ENCODE measurements at regions not wholly inside any gene's neighbourhood (a gene's known extent, or its start where the extent isn't known, plus 50 kb on each side); places are given as distances from the start of the nearest gene placed in this dataset.

DNA sequence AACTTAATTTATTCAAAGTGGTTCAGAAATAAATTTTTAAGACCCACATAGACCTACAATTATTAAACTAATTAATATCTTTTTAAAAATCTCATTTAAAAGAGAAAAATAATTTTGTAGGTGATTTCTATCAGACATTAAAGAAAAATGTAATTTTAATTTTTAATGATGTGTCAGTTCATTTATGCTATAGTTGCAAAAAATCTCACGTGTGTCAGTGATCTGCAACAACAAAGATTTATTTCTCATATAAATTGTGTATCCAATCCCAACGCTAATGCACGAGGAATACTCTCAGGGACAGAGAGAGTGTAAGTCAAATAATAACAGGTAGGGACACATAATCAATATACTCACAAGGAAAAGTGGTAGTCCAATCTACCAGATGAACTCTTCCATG is 456.6 kb upstream of the CCDC54 start:
- H3K79me2 ChIP-seq (replicated peaks; ENCODE audit: insufficient read depth) = no peaks in the 10 kb centered on the region
- no peak overlapping the region for H3K4me3 ChIP-seq
- no peaks in the 10 kb centered on the region for H3K9me3 Mint-ChIP-seq
- ATAC-seq (no peak), DNase-seq (ENCODE audit: low spot score) (no peak)
- H2AFZ ChIP-seq = no peak overlapping the region
- no peaks in the 10 kb centered on the region for H4K20me1 ChIP-seq (replicated peaks; ENCODE audit: insufficient read depth)
- H3K4me1 ChIP-seq (ENCODE audit: insufficient read depth) = peaks cover 18% of the 10 kb centered on the region
- no peak overlapping the region for H3K4me2 ChIP-seq
- H3K36me3 ChIP-seq (ENCODE audit: insufficient read depth) = no peaks in the 10 kb centered on the region
- no peak overlapping the region for H3K4me3 Mint-ChIP-seq
- H3K4me1 Mint-ChIP-seq = peaks cover 4% of the 10 kb centered on the region; the same call in 2 of the 3 replicates
- H3K9me2 ChIP-seq (ENCODE audit: insufficient read depth) = 0 out of 2 replicates have a peak, but pooled peaks cover 3% of the 10 kb centered on the region
- H3F3A ChIP-seq (replicated peaks; ENCODE audit: low read depth) = no peaks in the 10 kb centered on the region
- H3K27me3 ChIP-seq (ENCODE audit: insufficient read depth) = no peaks in the 10 kb centered on the region
- H3K27me3 Mint-ChIP-seq (ENCODE audit: insufficient read depth, low read depth, poor library complexity) = peaks cover 1% of the 10 kb centered on the region
- H3K27ac Mint-ChIP-seq = no peak overlapping the region
- TF ChIP-seq, protein P1, sequence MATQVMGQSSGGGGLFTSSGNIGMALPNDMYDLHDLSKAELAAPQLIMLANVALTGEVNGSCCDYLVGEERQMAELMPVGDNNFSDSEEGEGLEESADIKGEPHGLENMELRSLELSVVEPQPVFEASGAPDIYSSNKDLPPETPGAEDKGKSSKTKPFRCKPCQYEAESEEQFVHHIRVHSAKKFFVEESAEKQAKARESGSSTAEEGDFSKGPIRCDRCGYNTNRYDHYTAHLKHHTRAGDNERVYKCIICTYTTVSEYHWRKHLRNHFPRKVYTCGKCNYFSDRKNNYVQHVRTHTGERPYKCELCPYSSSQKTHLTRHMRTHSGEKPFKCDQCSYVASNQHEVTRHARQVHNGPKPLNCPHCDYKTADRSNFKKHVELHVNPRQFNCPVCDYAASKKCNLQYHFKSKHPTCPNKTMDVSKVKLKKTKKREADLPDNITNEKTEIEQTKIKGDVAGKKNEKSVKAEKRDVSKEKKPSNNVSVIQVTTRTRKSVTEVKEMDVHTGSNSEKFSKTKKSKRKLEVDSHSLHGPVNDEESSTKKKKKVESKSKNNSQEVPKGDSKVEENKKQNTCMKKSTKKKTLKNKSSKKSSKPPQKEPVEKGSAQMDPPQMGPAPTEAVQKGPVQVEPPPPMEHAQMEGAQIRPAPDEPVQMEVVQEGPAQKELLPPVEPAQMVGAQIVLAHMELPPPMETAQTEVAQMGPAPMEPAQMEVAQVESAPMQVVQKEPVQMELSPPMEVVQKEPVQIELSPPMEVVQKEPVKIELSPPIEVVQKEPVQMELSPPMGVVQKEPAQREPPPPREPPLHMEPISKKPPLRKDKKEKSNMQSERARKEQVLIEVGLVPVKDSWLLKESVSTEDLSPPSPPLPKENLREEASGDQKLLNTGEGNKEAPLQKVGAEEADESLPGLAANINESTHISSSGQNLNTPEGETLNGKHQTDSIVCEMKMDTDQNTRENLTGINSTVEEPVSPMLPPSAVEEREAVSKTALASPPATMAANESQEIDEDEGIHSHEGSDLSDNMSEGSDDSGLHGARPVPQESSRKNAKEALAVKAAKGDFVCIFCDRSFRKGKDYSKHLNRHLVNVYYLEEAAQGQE (IDR thresholded peaks at IDR 0.05; ENCODE audit: unreplicated experiment) = no peak
- TF ChIP-seq, protein P2, sequence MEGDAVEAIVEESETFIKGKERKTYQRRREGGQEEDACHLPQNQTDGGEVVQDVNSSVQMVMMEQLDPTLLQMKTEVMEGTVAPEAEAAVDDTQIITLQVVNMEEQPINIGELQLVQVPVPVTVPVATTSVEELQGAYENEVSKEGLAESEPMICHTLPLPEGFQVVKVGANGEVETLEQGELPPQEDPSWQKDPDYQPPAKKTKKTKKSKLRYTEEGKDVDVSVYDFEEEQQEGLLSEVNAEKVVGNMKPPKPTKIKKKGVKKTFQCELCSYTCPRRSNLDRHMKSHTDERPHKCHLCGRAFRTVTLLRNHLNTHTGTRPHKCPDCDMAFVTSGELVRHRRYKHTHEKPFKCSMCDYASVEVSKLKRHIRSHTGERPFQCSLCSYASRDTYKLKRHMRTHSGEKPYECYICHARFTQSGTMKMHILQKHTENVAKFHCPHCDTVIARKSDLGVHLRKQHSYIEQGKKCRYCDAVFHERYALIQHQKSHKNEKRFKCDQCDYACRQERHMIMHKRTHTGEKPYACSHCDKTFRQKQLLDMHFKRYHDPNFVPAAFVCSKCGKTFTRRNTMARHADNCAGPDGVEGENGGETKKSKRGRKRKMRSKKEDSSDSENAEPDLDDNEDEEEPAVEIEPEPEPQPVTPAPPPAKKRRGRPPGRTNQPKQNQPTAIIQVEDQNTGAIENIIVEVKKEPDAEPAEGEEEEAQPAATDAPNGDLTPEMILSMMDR (conservative IDR thresholded peaks at IDR 0.05; ENCODE audit: low read depth in 2 of 2) = no peak
- TF ChIP-seq NANOG (IDR thresholded peaks at IDR 0.05; ENCODE audit: borderline replicate concordance) (no peak), POLR2AphosphoS5 (IDR thresholded peaks at IDR 0.05; ENCODE audit: low read depth) (no peak), ZNF462 (CRISPR knock-in tag; IDR thresholded peaks at IDR 0.05) (no peak), EZH2phosphoT487 (IDR thresholded peaks at IDR 0.05; ENCODE audit: unreplicated experiment) (no peak), ZNF114 (CRISPR knock-in tag; IDR thresholded peaks at IDR 0.05) (no peak), ZNF331 (CRISPR knock-in tag; IDR thresholded peaks at IDR 0.05; ENCODE audit: low read depth) (no peak), JUNB (IDR thresholded peaks at IDR 0.05; ENCODE audit: unreplicated experiment) (no peak), STAT1 (IDR thresholded peaks at IDR 0.05; ENCODE audit: unreplicated experiment) (no peak), EZH2 (IDR thresholded peaks at IDR 0.05; ENCODE audit: low read depth, unreplicated experiment) (no peak), CREB1 (CRISPR knock-in tag; IDR thresholded peaks at IDR 0.05; ENCODE audit: low read depth) (no peak)
- TF ChIP-seq, protein P3, sequence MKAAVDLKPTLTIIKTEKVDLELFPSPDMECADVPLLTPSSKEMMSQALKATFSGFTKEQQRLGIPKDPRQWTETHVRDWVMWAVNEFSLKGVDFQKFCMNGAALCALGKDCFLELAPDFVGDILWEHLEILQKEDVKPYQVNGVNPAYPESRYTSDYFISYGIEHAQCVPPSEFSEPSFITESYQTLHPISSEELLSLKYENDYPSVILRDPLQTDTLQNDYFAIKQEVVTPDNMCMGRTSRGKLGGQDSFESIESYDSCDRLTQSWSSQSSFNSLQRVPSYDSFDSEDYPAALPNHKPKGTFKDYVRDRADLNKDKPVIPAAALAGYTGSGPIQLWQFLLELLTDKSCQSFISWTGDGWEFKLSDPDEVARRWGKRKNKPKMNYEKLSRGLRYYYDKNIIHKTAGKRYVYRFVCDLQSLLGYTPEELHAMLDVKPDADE (IDR thresholded peaks at IDR 0.05) = no peak
- H3K36me3 Mint-ChIP-seq (ENCODE audit: low read depth) = peaks cover 6% of the 10 kb centered on the region; the same call in 1 of the 3 replicates
- H3K27ac ChIP-seq (ENCODE audit: low read depth) = no peak overlapping the region

Data from GM23338 (cell line).